ENCODE measurements at regions not wholly inside any gene's neighbourhood (a gene's known extent, or its start where the extent isn't known, plus 50 kb on each side); places are given as distances from the start of the nearest gene placed in this dataset.

GRCh38 chr3:71934520-71935270, 149.7 kb upstream of the PROK2 start:
- no peak overlapping the region for H3K23ac ChIP-seq (ENCODE audit: insufficient read length)
- no peaks in the 10 kb centered on the region for H4K20me1 ChIP-seq (replicated peaks in 1 of 2; ENCODE audit: control insufficient read depth in 1 of 2, insufficient read depth in 2 of 2, low read length in 2 of 2)
- H3K9ac ChIP-seq (replicated peaks in 1 of 4; ENCODE audit: extremely low read depth in 1 of 4, low read depth in 3 of 4, low read length in 3 of 4) = no peak overlapping the region
- H2AK5ac ChIP-seq (ENCODE audit: low read depth, low read length) = no peak overlapping the region
- no peak overlapping the region for H3K56ac ChIP-seq (replicated peaks; ENCODE audit: insufficient read length, low read depth, low read length)
- no peaks in the 10 kb centered on the region for H3K9me3 ChIP-seq (ENCODE audit: insufficient read depth in 2 of 2, low read depth in 1 of 2, low read length in 1 of 2)
- POLR2A ChIA-PET (ENCODE audit: partially characterized antibody) = interaction anchor here (1.3 kb wide), 1 partner anchor 10 kb away, joined by 4 read pairs; no protein-coding TSS in a partner anchor
- no peak overlapping the region for H4K5ac ChIP-seq (ENCODE audit: insufficient read length, low read depth, low read length)
- no peaks in the 10 kb centered on the region for H3K23me2 ChIP-seq (ENCODE audit: low read depth, low read length)
- CTCF ChIA-PET (ENCODE audit: partially characterized antibody) = interaction anchor here (0.7 to 2.8 kb wide), 8 partner anchors 8 to 330 kb away, joined by 3 to 15 read pairs (median 5); no protein-coding TSS in a partner anchor
- H2BK20ac ChIP-seq (ENCODE audit: low read length) = no peak overlapping the region
- FAIRE-seq (no peak), DNase-seq (ENCODE audit: low read depth in 1 of 2, low spot score in 2 of 2) (no peak)
- peaks cover 2 to 8% (median 3%) of the 10 kb centered on the region in 4 experiments; a peak in 5 of 7 replicates for H3K4me1 ChIP-seq (replicated peaks in 1 of 4; ENCODE audit: control insufficient read depth in 3 of 4, insufficient read depth in 4 of 4, low read length in 3 of 4)
- H3K4ac ChIP-seq (replicated peaks; ENCODE audit: insufficient read length, low read depth, low read length) = no peak overlapping the region
- H3K14ac ChIP-seq (ENCODE audit: insufficient read length) = no peak overlapping the region
- no peak overlapping the region for H2BK5ac ChIP-seq (ENCODE audit: low read depth, low read length)
- TF ChIP-seq JUND (IDR thresholded peaks at IDR 0.05; ENCODE audit: low read length) = no peak
- no peak for TF ChIP-seq FOSL1 (IDR thresholded peaks at IDR 0.05; ENCODE audit: insufficient read depth, low read depth, low read length)
- no peak for TF ChIP-seq MAFK (IDR thresholded peaks at IDR 0.05; ENCODE audit: low read depth, low read length)
- no peak overlapping the region for H3K27ac ChIP-seq (ENCODE audit: low read depth, low read length)
- H4K91ac ChIP-seq (replicated peaks; ENCODE audit: insufficient read length, low read length) = no peak overlapping the region
- no peaks in the 10 kb centered on the region for H3K36me3 ChIP-seq (ENCODE audit: control insufficient read depth in 2 of 4, insufficient read depth in 4 of 4, low read length in 3 of 4)
- no peak overlapping the region for H3K4me3 ChIP-seq (ENCODE audit: extremely low read depth in 1 of 4, insufficient read depth in 2 of 4, low read depth in 3 of 4, low read length in 4 of 4)
- H3K79me1 ChIP-seq (ENCODE audit: low read depth, low read length) = no peaks in the 10 kb centered on the region
- no peak overlapping the region for H3K18ac ChIP-seq (ENCODE audit: extremely low read depth, low read length)
- H2BK120ac ChIP-seq (replicated peaks; ENCODE audit: low read depth, low read length) = no peak overlapping the region
- WGBS, 2 experiments (ENCODE audit: extremely low coverage in 1 of 2, insufficient coverage in 1 of 2, insufficient read length in 1 of 2, insufficient replicate concordance in 2 of 2, low coverage in 1 of 2, low lambda C conversion rate in 2 of 2, missing lambda C conversion rate in 1 of 2) = 91% methylated on average over 11 of the region's 11 CpGs; no CpG with 5 or more reads in 1 of the 2 experiments
- H3K27me3 ChIP-seq (replicated peaks in 1 of 4; ENCODE audit: control insufficient read depth in 3 of 4, extremely low read depth in 1 of 4, insufficient read depth in 3 of 4, low read length in 3 of 4) = no peaks in the 10 kb centered on the region
- H2BK12ac ChIP-seq (ENCODE audit: low read depth, low read length) = no peak overlapping the region
- H2BK15ac ChIP-seq (ENCODE audit: low read length) = no peak overlapping the region
- no peak overlapping the region for H2AFZ ChIP-seq (ENCODE audit: low read length)
- H4K8ac ChIP-seq (ENCODE audit: extremely low read depth, insufficient read depth, low read length) = no peak overlapping the region
- H3K4me2 ChIP-seq (ENCODE audit: insufficient read depth in 1 of 2, low read depth in 2 of 2, low read length in 2 of 2) = no peak overlapping the region
- H3K79me2 ChIP-seq (ENCODE audit: control insufficient read depth in 1 of 2, insufficient read depth in 2 of 2, low read length in 2 of 2) = no peaks in the 10 kb centered on the region

Data from H1 (cell line).